Caco-2 (cell line): ENCODE measurements at regions not wholly inside any gene's neighbourhood (a gene's known extent, or its start where the extent isn't known, plus 50 kb on each side); places are given as distances from the start of the nearest gene placed in this dataset.
A peak's percentile ranks its signal among the peaks of the same experiment; 100 is the strongest.

ENCODE experiments used
- BruUV-seq: library from RNA; stranded (reverse); fragments of 400-500 nt; replicated peaks from 2 replicates; lab custom pipeline; 2021; lab: Mats Ljungman, UMichigan
- CTCF ChIA-PET: fragments of 300-600 bp; sonication (Branson Sonifier 250); formaldehyde crosslinking; loops from one replicate; lab custom pipeline; 2022; ENCODE audit warnings: antibody characterized with exemption; lab: Charles Lee
- POLR2A ChIA-PET: fragments of 300-600 bp; sonication (Branson Sonifier 250); formaldehyde crosslinking; loops from one replicate; lab custom pipeline; 2022; ENCODE audit warnings: antibody characterized with exemption; lab: Charles Lee
- DNase-seq, 2 experiments: peaks; one replicate each; pipeline versions ENCODE4 v3.0.0 to v3.0.0-alpha.2; 2020 to 2022
- H3K27me3 ChIP-seq: replicated peaks from 2 replicates; pipeline ENCODE4 v1.6.0; 2011; ENCODE audit warnings: low read length; ENCODE audit not compliant: control insufficient read depth, insufficient read depth
- H3K36me3 ChIP-seq: 2 replicates; pipeline ENCODE4 v1.5.1; 2011; ENCODE audit warnings: low read length; ENCODE audit not compliant: control insufficient read depth, insufficient read depth
- H3K4me1 ChIP-seq: fragments of 250-450 bp; sonication (Bioruptor Pico); 2 replicates; pipeline ENCODE4 v1.5.1; 2020; ENCODE audit warnings: mild to moderate bottlenecking
- H3K4me3 ChIP-seq: 2 replicates; pipeline ENCODE4 v1.5.1; 2011; ENCODE audit warnings: low read depth, mild to moderate bottlenecking, control low read depth, low read length
- H3K9me3 ChIP-seq: fragments of 250-450 bp; sonication (Bioruptor Pico); 2 replicates; pipeline ENCODE4 v1.5.1; 2020; ENCODE audit warnings: mild to moderate bottlenecking, moderate library complexity
- H3K27ac Mint-ChIP-seq: one replicate; pipeline ENCODE4 v1.8.0; 2022; ENCODE audit warnings: mixed read lengths; ENCODE audit not compliant: unreplicated experiment
- H3K27me3 Mint-ChIP-seq: one replicate; pipeline ENCODE4 v1.8.0; 2022; ENCODE audit warnings: mixed read lengths; ENCODE audit not compliant: insufficient read depth, unreplicated experiment
- H3K36me3 Mint-ChIP-seq: one replicate; pipeline ENCODE4 v1.8.0; 2022; ENCODE audit warnings: mild to moderate bottlenecking, mixed read lengths; ENCODE audit not compliant: insufficient read depth, unreplicated experiment
- H3K4me1 Mint-ChIP-seq: one replicate; pipeline ENCODE4 v1.8.0; 2022; ENCODE audit warnings: low read depth, mixed read lengths; ENCODE audit not compliant: unreplicated experiment
- H3K4me3 Mint-ChIP-seq: one replicate; pipeline ENCODE4 v1.8.0; 2022; ENCODE audit warnings: mild to moderate bottlenecking, moderate library complexity, mixed read lengths; ENCODE audit not compliant: unreplicated experiment
- H3K9me3 Mint-ChIP-seq: one replicate; pipeline ENCODE4 v1.8.0; 2022; ENCODE audit warnings: mixed read lengths; ENCODE audit not compliant: unreplicated experiment
- intact Hi-C: fragments of 100-400 bp; cut with micrococcal nuclease; formaldehyde crosslinking; loops from one replicate; pipeline ENCODE4 v1.10.0; 2022; ENCODE audit not compliant: unreplicated experiment
- TF ChIP-seq, protein P1 (sequence below), 2 experiments: fragments of 200-600 bp in 1 of 2; IDR thresholded peaks; 1 replicate in 1 of 2; 2 replicates in 1 of 2; pipeline versions ENCODE4 v1.5.1 to v1.8.0; 2011 to 2022; ENCODE audit warnings: antibody characterized with exemption in 1 of 2, control low read depth in 1 of 2, inconsistent platforms in 1 of 2, low read depth in 1 of 2, low read length in 1 of 2, mild to moderate bottlenecking in 1 of 2, moderate library complexity in 1 of 2; ENCODE audit not compliant: insufficient read depth in 1 of 2, severe bottlenecking in 1 of 2, unreplicated experiment in 1 of 2

DNA sequence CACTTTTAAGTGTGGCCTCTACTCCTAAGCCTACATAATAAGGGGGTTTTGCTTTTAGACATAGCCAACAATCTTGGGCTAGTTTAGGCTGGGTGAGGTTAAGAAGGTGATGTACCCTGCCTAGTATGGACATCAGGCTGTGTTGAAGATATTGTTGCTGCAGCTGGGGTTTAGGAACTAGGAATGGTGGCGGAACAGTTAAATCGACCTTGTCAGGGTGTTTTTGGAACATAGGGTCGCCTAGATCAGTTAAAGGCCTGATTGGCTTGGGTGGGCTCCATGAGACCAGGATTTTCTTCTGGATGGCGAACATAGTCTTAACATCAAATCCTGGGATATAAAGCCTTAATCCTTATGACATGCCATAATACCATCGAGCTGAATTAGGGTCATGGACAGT is 156.1 kb downstream of the TRIM27 start:
- DNase-seq, result no peak
- no peaks in the 10 kb centered on the region for H3K9me3 ChIP-seq
- no peaks in the 10 kb centered on the region for H3K9me3 Mint-ChIP-seq
- H3K27me3 ChIP-seq, result no peaks in the 10 kb centered on the region
- no peak overlapping the region for H3K27ac Mint-ChIP-seq
- TF ChIP-seq, protein P1, sequence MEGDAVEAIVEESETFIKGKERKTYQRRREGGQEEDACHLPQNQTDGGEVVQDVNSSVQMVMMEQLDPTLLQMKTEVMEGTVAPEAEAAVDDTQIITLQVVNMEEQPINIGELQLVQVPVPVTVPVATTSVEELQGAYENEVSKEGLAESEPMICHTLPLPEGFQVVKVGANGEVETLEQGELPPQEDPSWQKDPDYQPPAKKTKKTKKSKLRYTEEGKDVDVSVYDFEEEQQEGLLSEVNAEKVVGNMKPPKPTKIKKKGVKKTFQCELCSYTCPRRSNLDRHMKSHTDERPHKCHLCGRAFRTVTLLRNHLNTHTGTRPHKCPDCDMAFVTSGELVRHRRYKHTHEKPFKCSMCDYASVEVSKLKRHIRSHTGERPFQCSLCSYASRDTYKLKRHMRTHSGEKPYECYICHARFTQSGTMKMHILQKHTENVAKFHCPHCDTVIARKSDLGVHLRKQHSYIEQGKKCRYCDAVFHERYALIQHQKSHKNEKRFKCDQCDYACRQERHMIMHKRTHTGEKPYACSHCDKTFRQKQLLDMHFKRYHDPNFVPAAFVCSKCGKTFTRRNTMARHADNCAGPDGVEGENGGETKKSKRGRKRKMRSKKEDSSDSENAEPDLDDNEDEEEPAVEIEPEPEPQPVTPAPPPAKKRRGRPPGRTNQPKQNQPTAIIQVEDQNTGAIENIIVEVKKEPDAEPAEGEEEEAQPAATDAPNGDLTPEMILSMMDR (IDR thresholded peaks at IDR 0.05; ENCODE audit: insufficient read depth in 1 of 2, low read depth in 1 of 2, low read length in 1 of 2, severe bottlenecking in 1 of 2, unreplicated experiment in 1 of 2), result no peak
- intact Hi-C loops, result no loop called here
- BruUV-seq, result no TSS peak
- H3K4me1 ChIP-seq, result peaks cover 13% of the 10 kb centered on the region
- H3K27me3 Mint-ChIP-seq, result no peaks in the 10 kb centered on the region
- no peak overlapping the region for H3K4me3 Mint-ChIP-seq
- CTCF ChIA-PET, result no interaction called here
- H3K36me3 Mint-ChIP-seq, result no peaks in the 10 kb centered on the region
- no peaks in the 10 kb centered on the region for H3K36me3 ChIP-seq
- H3K4me1 Mint-ChIP-seq, result peaks cover 17% of the 10 kb centered on the region
- POLR2A ChIA-PET, result no interaction called here
- no peak overlapping the region for H3K4me3 ChIP-seq

DNA sequence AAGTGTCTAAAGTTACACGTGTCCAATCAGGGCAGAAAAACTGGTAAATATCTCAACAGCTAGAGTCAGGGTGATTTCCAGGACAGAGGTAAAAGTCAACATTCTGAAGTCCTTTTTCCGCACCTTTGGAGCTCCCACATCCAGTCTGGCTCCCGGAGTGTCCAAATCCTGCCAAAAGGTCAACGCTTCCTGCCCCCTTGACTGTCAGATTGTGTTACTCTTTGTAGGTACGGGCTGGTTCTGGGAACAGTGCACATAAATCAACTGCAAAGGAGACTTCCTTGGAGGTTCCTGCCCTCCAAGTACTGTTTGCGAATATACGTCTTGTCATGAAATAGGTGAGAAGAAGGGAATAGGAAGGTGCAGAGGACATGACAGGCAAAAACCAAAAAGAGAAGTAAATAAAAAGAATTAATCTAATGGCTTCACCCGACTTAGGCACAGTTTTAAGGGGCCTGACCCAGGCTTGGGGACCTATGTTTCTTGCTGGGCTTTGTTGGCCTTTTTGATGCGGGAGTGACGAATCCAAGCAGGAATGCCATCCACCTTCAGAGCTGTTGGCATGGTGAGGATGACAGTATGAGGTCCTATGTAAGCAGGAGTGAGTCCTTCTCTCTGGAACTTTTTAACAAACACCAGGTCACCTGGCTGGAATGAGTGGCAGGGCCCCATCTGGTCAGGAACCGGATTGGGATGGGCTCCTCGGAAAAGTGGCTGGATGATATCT is 155.4 kb downstream of the TRIM27 start:
- DNase-seq, result no peak
- H3K4me1 ChIP-seq, result peaks cover 13% of the 10 kb centered on the region
- no peaks in the 10 kb centered on the region for H3K9me3 Mint-ChIP-seq
- no peak overlapping the region for H3K4me3 ChIP-seq
- no peak overlapping the region for H3K27ac Mint-ChIP-seq
- TF ChIP-seq, protein P1 (IDR thresholded peaks at IDR 0.05; ENCODE audit: insufficient read depth in 1 of 2, low read depth in 1 of 2, low read length in 1 of 2, severe bottlenecking in 1 of 2, unreplicated experiment in 1 of 2), result no peak
- intact Hi-C loops, result no loop called here
- H3K4me1 Mint-ChIP-seq, result peaks cover 17% of the 10 kb centered on the region
- POLR2A ChIA-PET, result no interaction called here
- CTCF ChIA-PET, result no interaction called here
- H3K9me3 ChIP-seq, result no peaks in the 10 kb centered on the region
- BruUV-seq, result no TSS peak
- H3K4me3 Mint-ChIP-seq, result no peak overlapping the region
- H3K36me3 ChIP-seq, result no peaks in the 10 kb centered on the region
- H3K27me3 ChIP-seq, result no peaks in the 10 kb centered on the region
- no peaks in the 10 kb centered on the region for H3K36me3 Mint-ChIP-seq
- no peaks in the 10 kb centered on the region for H3K27me3 Mint-ChIP-seq

DNA sequence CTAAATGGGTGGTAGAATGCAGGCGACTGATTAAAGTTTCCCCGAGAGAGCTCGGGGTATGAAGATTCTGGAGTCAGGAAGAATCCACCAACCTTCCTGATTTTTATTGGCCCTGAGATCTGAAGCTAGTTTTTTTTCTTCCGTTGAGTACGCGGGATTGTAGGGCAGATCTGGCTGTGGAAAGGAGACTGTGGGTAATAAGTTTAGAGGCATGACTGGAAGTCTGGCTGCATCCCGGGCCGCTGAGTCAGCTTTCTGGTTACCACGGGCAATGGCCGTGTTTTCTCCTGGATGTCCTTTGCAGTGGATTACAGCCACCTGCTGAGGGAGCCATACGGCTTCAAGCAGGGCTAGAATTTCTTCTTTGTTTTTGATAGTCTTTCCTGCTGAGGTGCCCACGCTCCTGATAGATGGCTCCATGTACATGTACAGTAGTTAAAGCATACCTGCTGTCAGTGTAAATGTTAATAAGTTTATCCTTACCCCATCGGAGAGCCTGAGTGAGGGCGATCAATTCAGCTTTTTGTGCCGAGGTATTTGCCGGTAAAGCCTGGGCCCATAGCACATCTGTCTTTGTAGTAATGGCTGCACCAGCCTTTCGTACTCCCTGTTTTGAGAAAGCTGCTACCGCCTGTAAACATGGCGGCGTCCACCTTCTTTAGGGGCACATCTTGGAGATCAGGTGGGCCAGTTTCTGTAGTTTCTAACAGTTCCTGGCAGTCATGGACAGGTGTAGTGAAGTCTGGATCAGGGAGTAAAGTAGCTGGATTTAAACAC is 154.0 kb downstream of the TRIM27 start:
- peak in 1 of 2 experiments; percentile 39 for DNase-seq
- ChIA-PET CTCF (interaction anchor here (0.6 kb wide), 1 partner anchor 68 kb away, joined by 3 read pairs; no protein-coding TSS in a partner anchor), POLR2A (no interaction called here)
- H3K36me3 ChIP-seq, result no peaks in the 10 kb centered on the region
- Mint-ChIP-seq H3K27ac (no peak overlapping the region), H3K9me3 (no peaks in the 10 kb centered on the region), H3K4me3 (no peak overlapping the region), H3K4me1 (peaks cover 17% of the 10 kb centered on the region), H3K27me3 (no peaks in the 10 kb centered on the region), H3K36me3 (no peaks in the 10 kb centered on the region)
- no peaks in the 10 kb centered on the region for H3K9me3 ChIP-seq
- TF ChIP-seq, protein P1 (IDR thresholded peaks at IDR 0.05; ENCODE audit: insufficient read depth in 1 of 2, low read depth in 1 of 2, low read length in 1 of 2, severe bottlenecking in 1 of 2, unreplicated experiment in 1 of 2), result peak in 1 of 2 experiments; percentile 22
- intact Hi-C loops, result no loop called here
- H3K4me1 ChIP-seq, result peaks cover 13% of the 10 kb centered on the region
- no peak overlapping the region for H3K4me3 ChIP-seq
- H3K27me3 ChIP-seq, result no peaks in the 10 kb centered on the region
- no TSS peak for BruUV-seq
